CD4-positive, alpha-beta memory T cell (primary cell): ENCODE measurements at regions not wholly inside any gene's neighbourhood (a gene's known extent, or its start where the extent isn't known, plus 50 kb on each side); places are given as distances from the start of the nearest gene placed in this dataset.

Experiments used
- CTCF ChIA-PET: fragments of 350-600 bp; sonication (Branson Sonifier 250); formaldehyde crosslinking; loops from one replicate; lab custom pipeline; 2021; ENCODE audit warnings: inconsistent platforms; ENCODE audit not compliant: partially characterized antibody; lab: Charles Lee
- POLR2A ChIA-PET: fragments of 350-600 bp; sonication (Branson Sonifier 250); formaldehyde crosslinking; loops from one replicate; lab custom pipeline; 2021; ENCODE audit not compliant: partially characterized antibody; lab: Charles Lee
- DNase-seq, 5 donors: peaks; one replicate each; pipeline versions ENCODE4 v3.0.0 to v3.0.0-alpha.2; 2020 to 2022; ENCODE audit warnings: mixed read lengths in 1 of 5
- H3K27ac ChIP-seq: one replicate; pipeline ENCODE4 v1.7.0; 2013; ENCODE audit warnings: low read depth, low read length
- H3K27me3 ChIP-seq: 2 replicates; pipeline ENCODE4 v1.7.0; 2013; ENCODE audit warnings: mild to moderate bottlenecking, low read length, moderate library complexity; ENCODE audit not compliant: insufficient read depth
- H3K36me3 ChIP-seq: 2 replicates; pipeline ENCODE4 v1.7.0; 2013; ENCODE audit warnings: mild to moderate bottlenecking, low read length, moderate library complexity; ENCODE audit not compliant: insufficient read depth
- H3K4me1 ChIP-seq: 2 replicates; pipeline ENCODE4 v1.7.0; 2013; ENCODE audit warnings: mild to moderate bottlenecking, low read length, moderate library complexity; ENCODE audit not compliant: insufficient read depth
- H3K4me3 ChIP-seq, 2 donors: one replicate each; pipeline ENCODE4 v1.7.0; 2013; ENCODE audit warnings: low read length in 2 of 2, mild to moderate bottlenecking in 1 of 2
- H3K9me3 ChIP-seq, 2 donors: one replicate each; pipeline ENCODE4 v1.7.0; 2013; ENCODE audit warnings: low read length in 2 of 2, control low read depth in 1 of 2; ENCODE audit not compliant: control insufficient read depth in 1 of 2
- H3K27ac Mint-ChIP-seq, 7 donors: one replicate each; pipeline ENCODE4 v1.8.0; 2020 to 2021; ENCODE audit warnings: mixed read lengths in 7 of 7, mild to moderate bottlenecking in 6 of 7, inconsistent platforms in 3 of 7, moderate library complexity in 3 of 7
- H3K27me3 Mint-ChIP-seq, 2 donors: one replicate each; pipeline ENCODE4 v1.8.0; 2020 to 2021; ENCODE audit warnings: mixed read lengths in 2 of 2
- H3K36me3 Mint-ChIP-seq, 2 donors: one replicate each; pipeline ENCODE4 v1.8.0; 2020 to 2021; ENCODE audit warnings: mixed read lengths in 2 of 2, inconsistent platforms in 1 of 2, mild to moderate bottlenecking in 1 of 2
- H3K4me1 Mint-ChIP-seq, 4 donors: one replicate each; pipeline ENCODE4 v1.8.0; 2020 to 2021; ENCODE audit warnings: mixed read lengths in 4 of 4, mild to moderate bottlenecking in 1 of 4
- H3K4me3 Mint-ChIP-seq, 8 donors: one replicate each; pipeline ENCODE4 v1.8.0; 2020 to 2021; ENCODE audit warnings: mixed read lengths in 8 of 8, mild to moderate bottlenecking in 7 of 8, moderate library complexity in 6 of 8, inconsistent platforms in 3 of 8
- H3K9me3 Mint-ChIP-seq, 8 donors: one replicate each; pipeline ENCODE4 v1.8.0; 2020 to 2021; ENCODE audit warnings: mixed read lengths in 8 of 8, mild to moderate bottlenecking in 5 of 8, inconsistent platforms in 3 of 8, moderate library complexity in 1 of 8
- intact Hi-C: fragments of 100-400 bp; cut with micrococcal nuclease; formaldehyde crosslinking; loops from one replicate; pipeline ENCODE4 v1.15.1; 2023

DNA sequence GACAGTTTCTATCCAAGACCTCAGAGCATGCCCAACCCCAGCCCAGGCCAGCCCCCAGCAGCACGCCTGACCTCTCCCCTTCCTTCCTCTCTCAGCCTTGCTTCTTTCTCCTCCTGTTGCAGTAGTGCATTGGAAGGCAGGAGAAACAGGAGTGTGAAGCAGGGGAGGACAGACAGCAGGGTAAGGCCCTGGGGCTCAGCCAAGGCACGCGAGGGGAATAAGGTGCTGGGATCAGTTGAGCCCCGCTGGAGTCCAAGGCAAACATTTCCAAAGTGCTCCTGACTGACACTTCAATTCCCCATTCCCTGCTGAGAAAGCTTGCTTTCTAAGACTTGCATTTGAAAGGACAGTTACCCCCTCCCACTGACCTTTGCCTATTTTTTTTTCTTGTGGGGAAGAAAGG is 73.1 kb upstream of the OLFM4 start:
- ChIA-PET POLR2A (no interaction called here), CTCF (interaction anchor here (1.5 to 3.2 kb wide), 2 partner anchors 11 to 13 kb away, joined by 3 to 17 read pairs; no protein-coding TSS in a partner anchor)
- H3K9me3 Mint-ChIP-seq, result peaks cover 0 to 4% (median 0%) of the 10 kb centered on the region in 8 donors
- intact Hi-C loops, result no loop called here
- Histone ChIP-seq H3K27me3 (no peaks in the 10 kb centered on the region), H3K36me3 (no peaks in the 10 kb centered on the region), H3K27ac (no peak overlapping the region), H3K4me1 (no peaks in the 10 kb centered on the region), H3K9me3 (no peaks in the 10 kb centered on the region), H3K4me3 (no peak overlapping the region)
- no peak overlapping the region for H3K4me3 Mint-ChIP-seq
- H3K36me3 Mint-ChIP-seq, result no peaks in the 10 kb centered on the region
- no peak for DNase-seq
- H3K27me3 Mint-ChIP-seq, result peaks cover 0 to 2% of the 10 kb centered on the region in 2 donors
- H3K4me1 Mint-ChIP-seq, result no peaks in the 10 kb centered on the region
- H3K27ac Mint-ChIP-seq, result no peak overlapping the region

DNA sequence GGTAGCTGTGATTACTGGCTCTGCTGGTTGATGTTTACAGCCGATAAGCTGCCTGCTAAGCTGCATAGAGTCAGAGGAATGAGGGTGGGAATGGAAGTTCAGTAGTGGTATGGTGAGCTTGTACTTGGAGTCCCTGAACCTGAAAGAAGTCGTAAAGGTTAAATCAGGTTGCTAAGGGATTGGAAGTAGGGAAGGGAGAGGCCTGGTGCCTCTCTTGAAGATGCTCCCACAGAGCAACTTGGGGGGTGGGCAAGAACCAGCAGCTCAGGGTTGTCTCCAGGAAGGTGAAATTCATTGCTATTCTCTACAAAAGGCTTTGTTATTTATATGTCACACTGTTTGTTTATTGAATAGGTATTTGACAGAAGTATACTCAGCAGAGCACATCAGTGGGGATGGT is 73.8 kb upstream of the OLFM4 start:
- CTCF ChIA-PET, result interaction anchor here (1.5 to 3.2 kb wide), 2 partner anchors 12 to 14 kb away, joined by 3 to 17 read pairs; no protein-coding TSS in a partner anchor
- Mint-ChIP-seq H3K9me3 (peaks cover 0 to 4% (median 0%) of the 10 kb centered on the region in 8 donors), H3K27ac (no peak overlapping the region), H3K4me3 (no peak overlapping the region), H3K36me3 (no peaks in the 10 kb centered on the region), H3K4me1 (no peaks in the 10 kb centered on the region), H3K27me3 (peaks cover 0 to 2% of the 10 kb centered on the region in 2 donors)
- POLR2A ChIA-PET, result no interaction called here
- Histone ChIP-seq H3K27me3 (no peaks in the 10 kb centered on the region), H3K4me1 (no peaks in the 10 kb centered on the region), H3K27ac (no peak overlapping the region), H3K36me3 (no peaks in the 10 kb centered on the region), H3K4me3 (no peak overlapping the region), H3K9me3 (no peaks in the 10 kb centered on the region)
- no peak for DNase-seq
- intact Hi-C loops, result no loop called here

DNA sequence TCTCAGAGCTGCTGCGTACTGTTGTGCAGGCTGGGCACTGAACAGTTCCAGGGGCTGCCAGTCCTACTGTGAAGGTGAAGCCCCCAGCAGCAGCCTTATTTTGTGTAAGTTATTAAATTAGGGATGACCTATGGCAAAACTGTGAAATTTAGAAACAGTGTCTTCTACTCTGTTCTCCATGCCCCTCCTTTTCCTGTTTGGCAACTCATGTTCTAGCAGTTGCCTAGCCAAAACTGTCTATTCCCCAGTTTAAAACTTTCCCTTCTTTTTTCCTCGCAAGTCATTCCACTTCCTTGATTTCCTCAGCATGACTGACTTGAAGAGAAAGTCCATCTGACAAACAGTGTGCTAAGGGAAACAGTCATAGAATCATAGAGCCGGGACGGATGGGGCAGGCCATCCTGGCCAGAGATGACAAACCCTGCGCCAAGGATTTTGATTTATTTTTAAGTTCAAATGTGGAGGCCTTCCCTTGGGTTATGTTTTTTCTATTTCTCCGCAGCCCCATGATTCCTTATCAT is 78.1 kb upstream of the OLFM4 start:
- CTCF ChIA-PET, result interaction anchor here (1.4 kb wide), 1 partner anchor 17 kb away, joined by 4 read pairs; no protein-coding TSS in a partner anchor

DNA sequence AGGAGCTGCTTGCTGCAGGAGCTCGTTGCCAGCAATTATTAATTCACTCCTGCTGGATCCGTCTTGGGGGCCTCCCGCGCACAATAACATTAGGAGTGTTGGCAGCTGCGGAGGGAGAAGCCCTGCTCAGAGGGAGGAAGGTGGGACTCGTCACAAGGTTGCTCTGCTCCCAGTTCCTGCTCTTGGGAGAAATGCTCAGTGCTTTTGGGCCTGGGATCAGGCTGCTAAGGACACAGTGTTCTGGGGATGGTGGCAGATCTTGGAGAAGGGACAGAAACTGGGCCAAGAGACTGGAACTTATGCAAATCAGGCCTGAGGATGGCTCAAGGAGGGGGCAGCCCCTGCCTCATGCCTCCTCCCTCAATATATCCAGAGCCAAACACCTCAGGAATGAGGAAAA is 78.9 kb upstream of the OLFM4 start:
- Mint-ChIP-seq H3K27ac (no peak overlapping the region), H3K4me1 (no peaks in the 10 kb centered on the region), H3K4me3 (no peak overlapping the region), H3K27me3 (no peaks in the 10 kb centered on the region), H3K36me3 (no peaks in the 10 kb centered on the region), H3K9me3 (peaks cover 0 to 4% (median 0%) of the 10 kb centered on the region in 8 donors)
- intact Hi-C loops, result no loop called here
- no peak overlapping the region for H3K4me3 ChIP-seq
- DNase-seq, result no peak
- ChIA-PET POLR2A (no interaction called here), CTCF (interaction anchor here (1.4 kb wide), 1 partner anchor 18 kb away, joined by 4 read pairs; no protein-coding TSS in a partner anchor)
- no peaks in the 10 kb centered on the region for H3K27me3 ChIP-seq
- H3K36me3 ChIP-seq, result no peaks in the 10 kb centered on the region
- no peaks in the 10 kb centered on the region for H3K9me3 ChIP-seq
- no peak overlapping the region for H3K27ac ChIP-seq
- no peaks in the 10 kb centered on the region for H3K4me1 ChIP-seq

More for the DNA sequence above, 78.1 kb upstream of the OLFM4 start:
- no peaks in the 10 kb centered on the region for H3K4me1 ChIP-seq
- DNase-seq, result no peak
- Mint-ChIP-seq H3K9me3 (peaks cover 0 to 4% (median 0%) of the 10 kb centered on the region in 8 donors), H3K27me3 (no peaks in the 10 kb centered on the region), H3K36me3 (no peaks in the 10 kb centered on the region), H3K4me3 (no peak overlapping the region), H3K27ac (no peak overlapping the region), H3K4me1 (no peaks in the 10 kb centered on the region)
- no peak overlapping the region for H3K27ac ChIP-seq
- no peaks in the 10 kb centered on the region for H3K9me3 ChIP-seq
- intact Hi-C loops, result no loop called here
- H3K36me3 ChIP-seq, result no peaks in the 10 kb centered on the region
- POLR2A ChIA-PET, result no interaction called here
- no peaks in the 10 kb centered on the region for H3K27me3 ChIP-seq
- no peak overlapping the region for H3K4me3 ChIP-seq

DNA sequence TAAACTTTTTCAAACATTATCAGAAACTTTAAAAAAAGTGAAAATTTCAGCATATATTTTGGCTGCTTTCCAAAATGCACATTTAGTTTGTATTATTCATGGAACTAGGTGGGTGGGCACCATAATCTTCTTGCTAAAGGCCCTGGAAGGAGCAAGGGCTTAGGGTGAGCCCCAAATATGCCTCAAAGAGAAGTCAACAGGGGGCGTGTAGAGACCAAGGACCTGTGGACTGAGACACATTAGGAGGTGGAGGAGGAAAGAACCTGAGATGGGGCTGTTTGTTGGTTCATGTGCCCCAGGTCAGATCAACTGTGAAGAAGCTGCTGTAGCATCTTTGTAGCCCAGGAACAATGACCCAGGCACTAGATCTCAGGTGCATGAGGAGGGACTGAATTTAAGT is 79.6 kb upstream of the OLFM4 start:
- ChIA-PET POLR2A (no interaction called here), CTCF (interaction anchor here (1.4 kb wide), 1 partner anchor 19 kb away, joined by 4 read pairs; no protein-coding TSS in a partner anchor)
- no peaks in the 10 kb centered on the region for H3K27me3 ChIP-seq
- intact Hi-C loops, result no loop called here
- Mint-ChIP-seq H3K4me3 (no peak overlapping the region), H3K9me3 (peaks cover 0 to 4% (median 0%) of the 10 kb centered on the region in 8 donors), H3K4me1 (no peaks in the 10 kb centered on the region), H3K27me3 (no peaks in the 10 kb centered on the region), H3K36me3 (no peaks in the 10 kb centered on the region), H3K27ac (peak overlapping the region in 1 of 7 donors; percentile 22)
- H3K9me3 ChIP-seq, result no peaks in the 10 kb centered on the region
- H3K27ac ChIP-seq, result no peak overlapping the region
- H3K4me3 ChIP-seq, result no peak overlapping the region
- DNase-seq, result no peak
- no peaks in the 10 kb centered on the region for H3K36me3 ChIP-seq
- H3K4me1 ChIP-seq, result no peaks in the 10 kb centered on the region

DNA sequence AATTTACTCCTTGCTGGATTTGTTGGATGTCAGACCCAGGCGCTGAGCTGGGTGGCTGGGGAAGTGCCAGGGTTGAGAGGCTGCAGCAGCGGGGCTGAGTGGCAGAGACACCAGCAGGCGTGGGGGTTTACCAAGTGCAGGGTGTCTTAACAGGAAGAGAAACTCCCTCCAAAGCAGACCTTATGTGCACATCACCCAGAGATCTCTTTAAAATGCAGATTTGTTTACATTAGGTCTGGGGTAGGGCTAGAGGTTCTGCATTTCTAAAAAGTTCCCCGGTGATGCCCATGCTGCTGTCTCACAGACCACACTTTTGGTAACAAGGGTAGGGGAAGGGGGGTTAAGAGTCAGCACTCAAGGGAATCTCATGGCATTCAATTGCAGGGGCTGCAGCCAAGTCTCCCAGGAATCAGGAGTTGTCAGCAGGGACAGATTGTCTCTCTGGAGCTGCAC is 80.7 kb upstream of the OLFM4 start:
- Mint-ChIP-seq H3K27ac (no peak overlapping the region), H3K4me3 (no peak overlapping the region), H3K4me1 (no peaks in the 10 kb centered on the region), H3K9me3 (peaks cover 0 to 2% (median 0%) of the 10 kb centered on the region in 8 donors), H3K36me3 (no peaks in the 10 kb centered on the region), H3K27me3 (peaks cover 0 to 5% of the 10 kb centered on the region in 2 donors)
- POLR2A ChIA-PET, result no interaction called here
- H3K27ac ChIP-seq, result no peak overlapping the region
- no peaks in the 10 kb centered on the region for H3K9me3 ChIP-seq
- no peaks in the 10 kb centered on the region for H3K4me1 ChIP-seq
- DNase-seq, result no peak
- H3K36me3 ChIP-seq, result no peaks in the 10 kb centered on the region
- H3K4me3 ChIP-seq, result no peak overlapping the region
- intact Hi-C loops, result no loop called here
- CTCF ChIA-PET, result no interaction called here
- no peaks in the 10 kb centered on the region for H3K27me3 ChIP-seq

DNA sequence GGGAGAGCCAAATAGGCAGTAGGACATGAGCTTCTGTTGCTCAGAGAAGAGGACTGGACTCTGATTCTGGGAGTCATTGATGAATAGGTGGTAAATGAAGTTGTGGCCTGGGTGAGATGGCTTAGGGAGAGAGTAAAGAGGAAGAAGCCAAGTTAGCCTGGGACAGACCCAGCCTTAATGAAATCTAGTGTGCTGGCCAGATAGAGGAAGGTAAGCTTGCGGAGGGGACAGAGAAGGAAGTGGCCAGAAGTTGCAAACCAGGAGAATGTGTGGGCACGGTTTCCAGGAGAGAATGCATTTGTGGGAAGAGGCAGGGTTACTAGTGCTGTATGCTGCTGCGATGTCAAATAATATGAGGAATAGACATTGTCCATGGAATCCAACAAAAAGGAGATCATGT is 83.3 kb upstream of the OLFM4 start:
- Mint-ChIP-seq H3K4me3 (no peak overlapping the region), H3K27ac (no peak overlapping the region), H3K9me3 (peaks cover 0 to 2% (median 0%) of the 10 kb centered on the region in 8 donors), H3K27me3 (peaks cover 0 to 5% of the 10 kb centered on the region in 2 donors), H3K4me1 (no peaks in the 10 kb centered on the region), H3K36me3 (no peaks in the 10 kb centered on the region)
- no peaks in the 10 kb centered on the region for H3K4me1 ChIP-seq
- CTCF ChIA-PET, result no interaction called here
- H3K27ac ChIP-seq, result no peak overlapping the region
- POLR2A ChIA-PET, result no interaction called here
- no peak for DNase-seq
- H3K4me3 ChIP-seq, result no peak overlapping the region
- H3K9me3 ChIP-seq, result no peaks in the 10 kb centered on the region
- intact Hi-C loops, result no loop called here
- H3K27me3 ChIP-seq, result no peaks in the 10 kb centered on the region
- H3K36me3 ChIP-seq, result no peaks in the 10 kb centered on the region
